Astrocyte (in vitro differentiated cells and primary cell): ENCODE measurements at regions not wholly inside any gene's neighbourhood (a gene's known extent, or its start where the extent isn't known, plus 50 kb on each side); places are given as distances from the start of the nearest gene placed in this dataset.

Experiments used
- DNase-seq: peaks from one replicate; pipeline ENCODE4 v3.0.0-alpha.2; 2010; ENCODE audit warnings: low read depth
- FAIRE-seq: peaks from 2 replicates; lab custom pipeline; 2011; peaks lifted over from hg19 to GRCh38; lab: Jason Lieb, UNC
- H2AFZ ChIP-seq: 2 replicates; pipeline ENCODE4 v1.6.0; 2012; ENCODE audit warnings: low read depth, low read length, inconsistent platforms
- H3K27ac ChIP-seq: 2 replicates; pipeline ENCODE4 v1.5.1; 2011; ENCODE audit warnings: low read depth, low read length, inconsistent platforms
- H3K27me3 ChIP-seq: 2 replicates; pipeline ENCODE4 v1.6.0; 2011; ENCODE audit warnings: low read length, inconsistent platforms; ENCODE audit not compliant: insufficient read depth
- H3K36me3 ChIP-seq: 2 replicates; pipeline ENCODE4 v1.5.1; 2011; ENCODE audit warnings: low read length, inconsistent platforms; ENCODE audit not compliant: insufficient read depth
- H3K4me1 ChIP-seq: 2 replicates; pipeline ENCODE4 v1.5.1; 2011; ENCODE audit warnings: low read length, inconsistent platforms; ENCODE audit not compliant: insufficient read depth
- H3K4me2 ChIP-seq: 2 replicates; pipeline ENCODE4 v1.6.0; 2012; ENCODE audit warnings: low read length, inconsistent platforms
- H3K4me3 ChIP-seq: 2 replicates; pipeline ENCODE4 v1.5.1; 2011; ENCODE audit warnings: low read depth, mild to moderate bottlenecking, low read length, inconsistent platforms; ENCODE audit not compliant: insufficient read depth
- H3K79me2 ChIP-seq: 2 replicates; pipeline ENCODE4 v1.6.0; 2012; ENCODE audit warnings: mild to moderate bottlenecking, low read length, inconsistent platforms; ENCODE audit not compliant: insufficient read depth
- H3K9ac ChIP-seq: 2 replicates; pipeline ENCODE4 v1.6.0; 2012; ENCODE audit warnings: mild to moderate bottlenecking, low read length, inconsistent platforms
- H3K9me3 ChIP-seq: 2 replicates; pipeline ENCODE4 v1.5.1; 2012; ENCODE audit warnings: low read depth, mild to moderate bottlenecking, low read length, inconsistent platforms; ENCODE audit not compliant: insufficient read depth
- H4K20me1 ChIP-seq: 2 replicates; pipeline ENCODE4 v1.6.0; 2012; ENCODE audit warnings: low read length, inconsistent platforms; ENCODE audit not compliant: insufficient read depth
- H3K27ac Mint-ChIP-seq: one replicate; pipeline ENCODE4 v1.8.0; 2021; ENCODE audit warnings: mild to moderate bottlenecking, mixed read lengths; ENCODE audit not compliant: unreplicated experiment
- H3K27me3 Mint-ChIP-seq: one replicate; pipeline ENCODE4 v1.8.0; 2021; ENCODE audit warnings: low read depth, mixed read lengths; ENCODE audit not compliant: unreplicated experiment
- H3K36me3 Mint-ChIP-seq: one replicate; pipeline ENCODE4 v1.8.0; 2021; ENCODE audit warnings: low read depth, mixed read lengths; ENCODE audit not compliant: unreplicated experiment
- H3K4me1 Mint-ChIP-seq: one replicate; pipeline ENCODE4 v1.8.0; 2021; ENCODE audit warnings: low read depth, mixed read lengths; ENCODE audit not compliant: unreplicated experiment
- H3K4me3 Mint-ChIP-seq: one replicate; pipeline ENCODE4 v1.8.0; 2021; ENCODE audit warnings: mild to moderate bottlenecking, moderate library complexity, mixed read lengths; ENCODE audit not compliant: unreplicated experiment
- H3K9me3 Mint-ChIP-seq: one replicate; pipeline ENCODE4 v1.8.0; 2021; ENCODE audit warnings: mild to moderate bottlenecking, mixed read lengths; ENCODE audit not compliant: unreplicated experiment
- EZH2 ChIP-seq: IDR thresholded peaks from 2 replicates; pipeline ENCODE4 v1.6.1; 2012; ENCODE audit warnings: mild to moderate bottlenecking, low read length, inconsistent platforms; ENCODE audit not compliant: insufficient read depth
- TF ChIP-seq, protein P1 (sequence below): IDR thresholded peaks from 2 replicates; pipeline ENCODE4 v1.5.1; 2011; ENCODE audit warnings: low read depth, mild to moderate bottlenecking, inconsistent platforms, low read length, moderate library complexity; ENCODE audit not compliant: insufficient read depth

DNA sequence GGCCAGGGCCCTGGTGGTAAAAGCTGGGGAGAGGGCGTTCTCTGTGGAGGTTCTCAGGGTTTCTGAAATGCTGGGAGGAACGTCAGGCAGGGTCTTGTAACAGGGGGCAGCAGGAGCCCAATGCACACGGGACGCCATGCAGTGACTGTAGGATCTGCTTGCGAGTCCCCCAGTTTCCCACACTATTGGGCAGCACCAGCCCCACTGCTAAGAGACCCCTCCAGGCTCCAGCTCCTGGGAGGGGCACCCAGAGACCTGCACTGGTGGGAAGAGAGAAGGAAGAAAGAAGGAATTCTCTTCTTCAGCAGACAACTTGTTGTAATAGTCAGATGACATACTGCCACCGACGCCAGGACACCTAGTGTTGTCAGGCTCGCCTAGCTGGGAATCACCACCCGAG lies 55.2 kb upstream of the RNF7 start:
- no peak overlapping the region for H3K4me3 ChIP-seq
- H3K4me2 ChIP-seq, result no peak overlapping the region
- H4K20me1 ChIP-seq, result no peaks in the 10 kb centered on the region
- peaks cover 16% of the 10 kb centered on the region for H3K4me1 ChIP-seq
- Mint-ChIP-seq H3K27me3 (no peaks in the 10 kb centered on the region), H3K4me1 (peaks cover 12% of the 10 kb centered on the region), H3K27ac (no peak overlapping the region), H3K4me3 (no peak overlapping the region), H3K9me3 (no peaks in the 10 kb centered on the region), H3K36me3 (no peaks in the 10 kb centered on the region)
- no peak overlapping the region for H3K27ac ChIP-seq
- no peak overlapping the region for H2AFZ ChIP-seq
- H3K9ac ChIP-seq, result no peak overlapping the region
- no peaks in the 10 kb centered on the region for H3K9me3 ChIP-seq
- no peaks in the 10 kb centered on the region for H3K27me3 ChIP-seq
- no peaks in the 10 kb centered on the region for H3K79me2 ChIP-seq
- TF ChIP-seq, protein P1, sequence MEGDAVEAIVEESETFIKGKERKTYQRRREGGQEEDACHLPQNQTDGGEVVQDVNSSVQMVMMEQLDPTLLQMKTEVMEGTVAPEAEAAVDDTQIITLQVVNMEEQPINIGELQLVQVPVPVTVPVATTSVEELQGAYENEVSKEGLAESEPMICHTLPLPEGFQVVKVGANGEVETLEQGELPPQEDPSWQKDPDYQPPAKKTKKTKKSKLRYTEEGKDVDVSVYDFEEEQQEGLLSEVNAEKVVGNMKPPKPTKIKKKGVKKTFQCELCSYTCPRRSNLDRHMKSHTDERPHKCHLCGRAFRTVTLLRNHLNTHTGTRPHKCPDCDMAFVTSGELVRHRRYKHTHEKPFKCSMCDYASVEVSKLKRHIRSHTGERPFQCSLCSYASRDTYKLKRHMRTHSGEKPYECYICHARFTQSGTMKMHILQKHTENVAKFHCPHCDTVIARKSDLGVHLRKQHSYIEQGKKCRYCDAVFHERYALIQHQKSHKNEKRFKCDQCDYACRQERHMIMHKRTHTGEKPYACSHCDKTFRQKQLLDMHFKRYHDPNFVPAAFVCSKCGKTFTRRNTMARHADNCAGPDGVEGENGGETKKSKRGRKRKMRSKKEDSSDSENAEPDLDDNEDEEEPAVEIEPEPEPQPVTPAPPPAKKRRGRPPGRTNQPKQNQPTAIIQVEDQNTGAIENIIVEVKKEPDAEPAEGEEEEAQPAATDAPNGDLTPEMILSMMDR, result no peak
- no peak for TF ChIP-seq EZH2
- FAIRE-seq (no peak), DNase-seq (no peak)
- no peaks in the 10 kb centered on the region for H3K36me3 ChIP-seq

GRCh38 chr3:141684758-141685157 lies 53.3 kb upstream of the RNF7 start:
- H3K4me2 ChIP-seq, result no peak overlapping the region
- H3K9me3 Mint-ChIP-seq, result no peaks in the 10 kb centered on the region
- TF ChIP-seq, protein P1, result no peak
- no peak overlapping the region for H3K27ac ChIP-seq
- H3K79me2 ChIP-seq, result no peaks in the 10 kb centered on the region
- H3K4me1 ChIP-seq, result peaks cover 16% of the 10 kb centered on the region
- H3K9ac ChIP-seq, result no peak overlapping the region
- H3K4me3 ChIP-seq, result no peak overlapping the region
- H3K27ac Mint-ChIP-seq, result no peak overlapping the region
- FAIRE-seq (no peak), DNase-seq (no peak)
- no peak overlapping the region for H3K4me3 Mint-ChIP-seq
- H3K36me3 Mint-ChIP-seq, result no peaks in the 10 kb centered on the region
- no peaks in the 10 kb centered on the region for H4K20me1 ChIP-seq
- no peak overlapping the region for H2AFZ ChIP-seq
- H3K36me3 ChIP-seq, result no peaks in the 10 kb centered on the region
- H3K4me1 Mint-ChIP-seq, result peaks cover 12% of the 10 kb centered on the region
- H3K27me3 Mint-ChIP-seq, result no peaks in the 10 kb centered on the region
- no peaks in the 10 kb centered on the region for H3K9me3 ChIP-seq
- no peaks in the 10 kb centered on the region for H3K27me3 ChIP-seq

GRCh38 chr3:141686466-141687291 lies 51.4 kb upstream of the RNF7 start:
- Histone ChIP-seq H3K4me3 (peak overlapping the region; percentile 45), H3K9me3 (no peaks in the 10 kb centered on the region), H4K20me1 (no peaks in the 10 kb centered on the region), H3K4me2 (peak overlapping the region; percentile 78), H3K36me3 (no peaks in the 10 kb centered on the region), H3K9ac (peak overlapping the region; percentile 33), H3K4me1 (peaks cover 4% of the 10 kb centered on the region), H3K79me2 (no peaks in the 10 kb centered on the region), H2AFZ (peak overlapping the region; percentile 73), H3K27ac (no peak overlapping the region), H3K27me3 (no peaks in the 10 kb centered on the region)
- FAIRE-seq (peak; percentile 73), DNase-seq (peak; percentile 47)
- TF ChIP-seq EZH2, result no peak
- TF ChIP-seq, protein P1, result no peak
- H3K4me1 Mint-ChIP-seq, result peaks cover 8% of the 10 kb centered on the region
- H3K27ac Mint-ChIP-seq, result peak overlapping the region; percentile 75
- H3K36me3 Mint-ChIP-seq, result no peaks in the 10 kb centered on the region
- no peaks in the 10 kb centered on the region for H3K9me3 Mint-ChIP-seq
- H3K27me3 Mint-ChIP-seq, result no peaks in the 10 kb centered on the region
- H3K4me3 Mint-ChIP-seq, result no peak overlapping the region
